LoVo (cell line): ENCODE measurements at regions not wholly inside any gene's neighbourhood (a gene's known extent, or its start where the extent isn't known, plus 50 kb on each side); places are given as distances from the start of the nearest gene placed in this dataset.

Experiments used
- DNase-seq: peaks from one replicate; pipeline ENCODE4 v3.0.0-alpha.2; 2016; ENCODE audit warnings: low spot score

DNA sequence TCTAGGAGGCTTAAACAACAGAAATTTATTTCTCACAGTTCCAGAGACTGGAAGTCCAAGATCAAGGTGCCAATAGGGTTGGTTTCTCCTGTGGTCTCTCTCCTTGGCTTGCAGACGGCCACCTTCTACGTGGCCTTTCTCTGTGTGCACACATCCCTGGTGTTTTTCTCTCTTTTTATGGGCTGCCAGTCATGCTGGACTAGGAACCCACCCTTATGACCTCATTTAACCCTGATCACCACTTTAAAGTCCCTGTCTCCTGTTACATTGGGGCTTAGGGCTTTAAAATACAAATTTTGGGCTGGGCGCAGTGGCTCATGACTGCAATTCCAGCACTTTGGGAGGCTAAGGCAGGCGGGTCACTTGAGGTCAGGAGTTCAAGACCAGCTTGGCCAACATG is 157.1 kb downstream of the TLE1 start:
- DNase-seq = no peak

DNA sequence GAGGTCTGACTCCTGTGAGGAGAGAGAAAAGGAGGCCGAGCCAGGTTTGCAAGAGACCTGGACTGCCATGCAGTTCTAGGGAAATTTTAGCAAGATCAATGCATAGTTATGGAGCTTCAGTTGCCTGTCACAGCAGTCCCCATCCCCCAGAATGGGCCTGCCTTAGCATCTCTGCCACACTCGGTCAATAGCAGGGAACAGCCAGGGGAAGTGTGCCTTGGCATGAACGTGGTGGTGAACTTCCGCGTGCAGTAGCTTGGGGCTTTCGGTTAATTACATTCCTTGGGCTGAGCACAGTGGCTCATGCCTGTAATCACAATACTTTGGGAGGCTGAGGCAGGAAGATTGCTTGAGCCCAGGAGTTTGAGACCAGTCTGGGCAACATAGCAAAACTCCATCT is 157.8 kb downstream of the TLE1 start:
- no peak for DNase-seq

DNA sequence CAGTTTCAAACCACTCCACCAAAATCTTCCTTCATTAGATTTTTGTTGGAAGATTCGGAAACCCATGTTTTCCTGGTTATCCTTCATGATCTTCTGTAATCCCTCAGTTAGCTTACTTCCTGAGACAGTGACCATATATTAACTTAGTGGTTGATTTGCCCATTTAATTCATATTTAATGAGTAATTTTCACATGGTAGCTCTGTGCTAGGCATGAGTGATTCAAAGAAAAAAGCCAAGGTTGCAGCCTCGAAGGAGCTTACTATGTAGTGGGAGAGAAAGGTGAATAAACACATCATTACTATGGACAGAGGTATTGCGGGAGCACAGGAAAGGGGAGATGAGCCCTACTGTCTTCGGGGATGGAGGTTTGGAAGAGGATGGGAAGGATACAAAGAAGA is 158.5 kb downstream of the TLE1 start:
- DNase-seq = no peak

DNA sequence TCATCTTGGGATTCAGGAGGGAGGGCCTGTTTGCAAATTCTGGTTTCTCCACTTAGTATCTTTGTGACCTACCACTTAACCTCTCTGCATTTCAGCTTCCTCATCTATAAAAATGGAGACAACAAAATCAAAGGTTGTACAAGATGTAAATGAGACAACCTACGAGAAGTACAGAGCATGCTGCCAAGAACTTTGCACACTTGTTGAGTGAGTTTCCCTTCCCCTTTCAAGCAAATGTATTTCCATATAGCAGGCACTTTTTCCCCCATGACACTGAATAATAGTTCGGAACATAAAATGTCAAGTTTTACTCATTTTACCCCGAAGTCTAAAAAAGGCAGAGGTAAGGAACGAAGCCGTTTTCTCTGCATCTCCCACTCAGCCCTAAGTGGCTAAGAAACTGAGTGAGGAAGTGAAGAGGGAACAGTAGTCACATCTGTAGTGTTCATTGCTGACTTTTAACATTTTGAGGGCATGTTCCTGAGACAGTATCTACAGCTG is 159.0 kb downstream of the TLE1 start:
- no peak for DNase-seq

DNA sequence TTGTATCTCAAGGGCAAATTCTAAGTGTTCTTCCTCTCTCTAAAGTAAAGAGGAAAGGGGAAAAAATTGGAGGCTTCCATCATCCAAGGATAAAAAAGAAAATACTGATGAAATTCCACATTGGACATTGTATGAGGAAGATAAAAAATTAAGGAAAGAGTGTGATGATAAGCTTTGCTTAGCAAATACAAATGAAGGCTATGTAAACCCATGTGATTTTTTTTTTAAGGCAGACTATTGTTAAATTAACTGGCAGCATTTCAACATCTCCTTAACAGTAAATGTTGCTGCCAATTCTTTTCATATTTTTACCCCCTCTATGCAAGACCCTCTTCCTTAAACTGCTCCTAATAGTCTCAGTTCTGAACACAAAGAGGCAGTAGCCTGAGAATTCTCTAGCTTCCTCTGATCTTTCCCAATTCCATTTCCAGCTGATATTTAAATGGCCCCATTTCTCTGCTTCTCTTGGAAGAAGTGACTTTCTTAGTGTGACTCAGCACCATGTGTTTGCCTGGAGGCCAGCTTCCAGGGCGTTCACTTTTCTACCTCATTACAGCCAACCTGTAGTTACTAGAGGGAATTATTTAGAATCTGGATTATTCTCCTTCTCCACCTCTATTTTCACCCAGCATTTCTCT is 159.7 kb downstream of the TLE1 start:
- peak; percentile 36 for DNase-seq

DNA sequence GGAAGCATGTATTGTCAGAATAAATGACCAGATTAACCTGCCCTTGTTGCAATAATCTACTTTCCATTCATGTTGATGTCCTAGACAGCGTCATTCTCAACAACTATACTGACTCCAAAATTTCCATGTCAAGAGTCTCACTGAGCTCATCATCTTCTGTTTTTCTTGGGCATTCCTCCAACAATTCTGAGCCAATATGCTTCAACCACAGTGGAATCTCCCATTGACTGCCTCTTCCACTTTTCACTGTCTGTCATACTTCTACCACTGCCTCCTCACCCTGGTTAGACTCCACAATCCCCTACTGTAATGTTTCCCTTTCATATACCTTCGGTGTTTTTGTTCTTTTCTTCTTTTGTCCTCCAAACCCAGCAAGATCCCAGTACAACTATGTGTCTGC is 162.8 kb downstream of the TLE1 start:
- no peak for DNase-seq

DNA sequence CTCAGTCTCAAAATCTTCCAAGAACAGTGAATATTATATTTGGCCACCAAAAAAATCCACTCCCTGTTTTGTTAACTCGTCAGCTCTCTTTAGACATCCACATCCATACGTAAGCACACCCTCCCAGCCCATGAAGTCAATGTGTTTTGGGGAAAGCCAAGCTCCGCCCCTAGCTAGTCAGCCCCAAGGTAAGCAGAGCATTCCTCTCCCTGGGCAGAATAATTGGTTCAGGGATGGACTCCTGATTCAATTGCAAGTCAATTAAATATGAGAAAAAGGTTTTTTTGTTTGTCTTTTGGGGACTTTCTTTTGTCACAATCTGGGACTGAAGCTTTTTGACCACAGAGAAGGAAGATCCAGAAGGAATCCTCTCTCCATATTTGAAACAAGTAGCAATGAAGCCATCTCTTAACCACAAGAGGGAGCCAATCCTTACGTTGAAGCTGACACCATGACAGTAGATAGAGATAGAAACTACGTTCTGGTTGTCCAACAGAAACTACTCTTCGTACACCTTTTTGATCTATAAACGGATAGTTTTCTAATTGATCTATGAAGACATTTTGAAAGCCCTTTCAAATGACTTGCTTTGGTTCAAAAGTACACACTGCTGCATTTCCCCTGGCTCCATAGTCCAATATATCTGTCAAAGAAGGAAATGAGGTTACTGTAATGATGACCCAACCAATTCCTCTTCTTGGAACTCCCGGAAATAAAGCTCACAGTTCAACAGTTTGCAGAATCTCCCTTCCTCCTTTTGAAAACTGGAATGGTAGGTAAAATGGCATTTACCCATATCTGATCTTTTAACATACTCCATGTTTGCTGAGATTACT is 166.4 kb downstream of the TLE1 start:
- peak; percentile 70 for DNase-seq

DNA sequence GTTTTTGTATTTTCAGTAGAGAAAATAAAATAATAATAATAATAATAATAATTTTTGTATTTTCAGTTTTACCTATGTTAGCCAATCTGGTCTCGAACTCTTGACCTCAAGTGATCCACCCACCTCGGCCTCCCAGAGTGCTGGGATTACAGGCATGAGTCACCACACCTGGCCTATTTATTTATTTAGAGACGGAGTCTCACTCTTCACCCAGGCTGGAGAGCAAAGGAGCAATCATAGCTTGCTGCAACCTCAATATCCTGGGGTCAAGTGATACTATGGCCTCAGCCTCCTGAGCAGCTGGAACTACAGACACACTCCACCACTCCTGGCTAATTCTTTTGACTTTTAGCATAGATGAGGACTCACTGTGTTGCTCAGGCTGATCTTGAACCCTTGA is 167.5 kb downstream of the TLE1 start:
- DNase-seq = no peak

DNA sequence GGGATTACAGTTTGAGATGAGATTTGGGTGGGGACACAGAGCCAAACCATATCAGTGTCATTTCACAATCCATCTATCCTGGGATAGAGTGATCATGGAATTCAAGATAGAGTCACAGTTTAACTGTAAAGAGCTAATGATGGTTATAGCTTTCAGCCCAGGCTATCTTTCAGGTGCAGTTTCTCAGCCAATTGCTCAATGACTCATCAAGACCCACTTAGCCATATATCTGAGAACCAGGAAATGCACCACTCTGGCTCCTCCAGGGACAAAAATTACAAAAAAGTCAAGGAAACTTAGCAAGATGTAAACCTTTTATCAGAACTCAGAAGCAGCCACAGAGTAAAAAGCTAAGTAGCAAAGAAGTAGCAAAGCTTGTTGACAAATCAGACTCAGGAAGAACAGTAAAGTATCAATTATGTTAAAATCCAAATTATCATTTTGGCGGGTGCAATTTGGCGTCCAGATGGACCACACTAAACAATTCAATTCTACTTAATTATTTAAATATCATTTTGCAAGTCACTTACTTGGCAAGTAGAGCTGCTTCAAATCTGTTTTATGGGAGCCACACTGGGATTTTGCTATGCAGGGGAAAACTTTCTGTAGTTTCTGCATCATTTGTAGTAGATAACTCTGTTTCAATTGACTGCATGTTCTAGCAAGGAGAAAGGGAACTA is 169.4 kb downstream of the TLE1 start:
- DNase-seq = no peak

DNA sequence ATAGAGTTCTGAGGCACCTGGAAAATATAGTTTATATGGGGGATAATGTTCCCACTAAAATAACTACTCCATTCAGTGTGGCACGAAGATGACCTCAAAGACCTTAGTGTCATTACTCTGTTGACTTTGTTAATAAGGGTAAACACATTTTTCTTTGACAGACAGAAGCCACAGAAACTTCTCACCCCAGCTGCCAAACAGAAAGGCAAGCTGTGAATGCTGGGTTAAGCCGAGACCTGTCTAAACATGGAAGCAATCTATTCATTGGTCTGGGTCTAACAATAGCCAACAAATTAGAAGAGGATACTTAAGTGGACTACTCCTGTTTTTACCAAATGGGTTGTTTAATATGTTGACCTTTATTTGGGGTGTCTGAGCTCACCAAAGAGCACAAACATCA is 171.4 kb downstream of the TLE1 start:
- no peak for DNase-seq

DNA sequence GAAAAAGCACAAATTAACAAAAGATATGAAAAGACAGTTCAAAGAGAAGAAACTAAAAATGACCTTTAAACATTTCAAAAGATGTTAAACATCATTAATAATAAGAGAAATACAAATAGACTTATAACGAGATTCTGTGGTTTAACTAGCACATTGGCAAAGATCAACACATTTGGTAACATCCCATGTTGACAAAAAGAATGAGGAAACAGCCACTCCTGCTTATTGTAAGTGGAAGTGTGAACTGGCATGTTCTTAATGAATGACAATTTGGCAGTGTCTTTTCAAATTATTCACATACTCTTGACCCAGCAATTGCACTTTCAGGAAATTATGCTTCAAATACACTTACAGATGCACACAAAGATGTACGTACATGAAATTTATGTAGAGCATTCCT is 176.3 kb downstream of the TLE1 start:
- DNase-seq = no peak

DNA sequence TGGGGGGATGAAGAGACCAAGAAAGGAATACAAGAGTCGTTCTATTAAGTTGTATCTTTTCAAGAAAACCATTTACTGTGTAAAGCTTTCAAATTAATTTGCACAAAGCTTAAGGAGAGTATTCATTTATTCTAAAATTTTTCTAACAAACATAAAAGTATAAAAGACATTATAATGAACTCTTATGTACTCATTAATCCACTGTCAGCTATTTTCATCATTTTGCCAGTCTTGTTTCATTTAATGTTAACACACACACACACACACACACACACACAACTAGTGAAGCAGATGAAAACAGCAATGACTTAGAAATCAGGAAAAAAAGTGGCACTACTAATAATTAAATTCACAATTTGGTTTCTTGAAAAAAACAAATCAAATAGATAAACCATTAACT is 176.7 kb downstream of the TLE1 start:
- DNase-seq = no peak

DNA sequence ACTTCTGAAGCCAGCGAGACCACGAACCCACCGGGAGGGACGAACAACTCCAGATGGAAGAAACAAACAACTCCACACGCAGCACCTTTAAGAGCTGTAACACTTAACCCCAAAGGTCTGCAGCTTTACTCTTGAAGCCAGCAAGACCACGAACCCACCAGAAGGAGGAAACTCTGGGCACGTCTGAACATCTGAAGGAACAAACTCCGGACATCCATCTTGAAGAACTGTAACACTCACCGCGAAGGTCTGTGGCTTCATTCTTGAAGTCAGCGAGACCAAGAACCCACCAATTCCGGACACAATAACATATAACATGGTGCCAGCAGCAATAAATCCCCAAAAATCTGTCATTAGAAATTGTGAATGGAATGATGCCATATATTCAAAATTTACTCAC is 180.9 kb downstream of the TLE1 start:
- DNase-seq = no peak

DNA sequence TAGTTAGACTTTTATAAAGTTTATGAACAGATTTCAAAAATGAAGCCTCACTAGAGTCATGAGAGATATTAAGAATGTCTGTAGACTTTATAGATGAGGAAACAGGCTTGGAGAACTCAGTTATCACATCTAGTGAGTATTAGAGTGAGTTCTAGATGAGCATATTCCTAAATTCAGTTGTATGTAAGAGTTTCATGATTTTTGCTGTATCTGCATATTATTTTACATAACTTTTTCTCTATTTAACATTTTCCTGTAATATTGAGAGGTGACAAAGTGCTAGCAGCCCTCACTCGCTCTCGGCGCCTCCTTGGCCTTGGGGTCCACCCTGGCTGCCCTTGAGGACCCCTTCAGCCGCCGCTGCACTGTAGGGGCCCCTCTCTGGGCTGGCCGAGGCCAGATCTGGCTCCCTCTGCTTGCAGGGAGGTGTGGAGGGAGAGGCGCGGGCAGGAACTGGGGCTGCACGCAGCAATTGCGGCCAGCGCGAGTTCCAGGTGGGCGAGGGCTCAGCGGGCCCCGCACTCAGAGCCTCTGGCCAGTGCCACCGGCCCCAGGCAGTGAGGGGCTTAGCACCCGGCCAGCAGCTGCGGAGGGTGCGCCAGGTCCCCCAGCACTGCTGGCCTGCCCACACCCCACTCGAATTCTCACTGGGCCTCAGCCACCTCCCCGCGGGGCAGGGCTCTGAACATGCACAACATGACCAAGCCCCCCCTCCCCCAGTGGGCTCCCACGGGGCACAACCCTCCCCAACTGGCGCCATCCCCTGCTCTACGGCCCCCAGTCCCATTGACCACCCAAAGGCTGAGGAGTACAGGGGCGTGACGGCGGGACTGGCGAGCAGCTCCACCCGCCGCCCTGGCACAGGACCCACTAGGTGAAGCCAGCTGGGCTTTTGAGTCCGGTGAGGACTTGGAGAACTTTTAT is 182.1 kb downstream of the TLE1 start:
- no peak for DNase-seq

DNA sequence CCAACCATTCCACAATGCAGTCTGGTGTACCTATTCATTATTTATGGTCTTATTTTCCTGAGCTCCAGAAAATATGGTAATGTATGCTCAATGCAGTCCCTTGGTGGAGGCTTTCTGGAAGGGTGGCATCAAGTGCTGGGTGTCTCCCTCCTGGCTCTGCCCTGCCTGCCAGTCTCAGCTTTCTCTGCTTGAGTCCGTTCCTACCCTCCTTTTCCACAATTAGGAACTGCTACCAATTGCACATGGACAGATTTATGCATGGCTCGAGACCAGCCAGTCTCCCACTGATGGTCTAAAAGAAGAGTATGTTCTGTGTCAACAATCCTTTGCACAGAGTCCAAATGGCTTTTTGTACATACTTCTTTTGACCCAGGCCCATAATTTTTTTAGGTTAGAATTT is 189.8 kb downstream of the TLE1 start:
- no peak for DNase-seq

DNA sequence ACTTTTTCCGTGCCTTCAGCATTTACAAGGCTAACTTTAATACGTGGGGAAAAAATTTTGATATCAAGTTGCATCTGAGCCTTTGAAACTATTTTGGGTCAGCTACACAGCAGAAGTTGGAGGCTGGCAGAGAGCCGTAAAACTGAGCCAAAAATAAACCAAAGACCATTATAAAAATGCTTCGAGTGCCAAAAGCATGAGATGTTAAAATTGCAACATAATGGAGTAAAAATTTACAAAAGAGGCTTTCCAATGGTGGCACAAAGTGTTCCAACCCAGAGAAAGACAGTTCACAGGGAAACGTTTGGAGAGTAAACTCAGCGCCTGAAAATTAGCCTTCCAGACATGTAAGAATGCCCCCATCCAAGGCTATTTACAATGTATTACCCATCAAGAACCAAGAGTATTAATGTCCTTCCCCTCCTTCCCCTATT is 190.3 kb downstream of the TLE1 start:
- peak; percentile 8 for DNase-seq

DNA sequence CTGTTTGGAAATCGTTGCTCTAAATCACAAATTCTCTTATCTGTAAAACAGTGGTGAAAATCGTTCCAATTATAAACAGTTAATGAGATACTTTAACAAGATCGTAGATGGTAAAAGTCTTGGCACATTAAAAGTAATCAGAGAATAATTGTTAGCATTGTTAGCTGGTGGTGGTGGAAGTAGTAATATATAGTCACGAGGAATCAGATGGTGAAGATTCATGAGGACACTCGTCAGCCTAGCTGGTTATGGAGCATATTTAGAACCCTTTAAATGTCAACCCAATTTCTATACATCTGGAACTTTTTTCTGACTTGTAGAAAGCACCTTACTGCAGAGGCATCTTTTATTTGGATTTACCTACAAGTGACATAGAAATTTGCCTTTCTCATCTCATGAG is 190.8 kb downstream of the TLE1 start:
- DNase-seq = no peak

DNA sequence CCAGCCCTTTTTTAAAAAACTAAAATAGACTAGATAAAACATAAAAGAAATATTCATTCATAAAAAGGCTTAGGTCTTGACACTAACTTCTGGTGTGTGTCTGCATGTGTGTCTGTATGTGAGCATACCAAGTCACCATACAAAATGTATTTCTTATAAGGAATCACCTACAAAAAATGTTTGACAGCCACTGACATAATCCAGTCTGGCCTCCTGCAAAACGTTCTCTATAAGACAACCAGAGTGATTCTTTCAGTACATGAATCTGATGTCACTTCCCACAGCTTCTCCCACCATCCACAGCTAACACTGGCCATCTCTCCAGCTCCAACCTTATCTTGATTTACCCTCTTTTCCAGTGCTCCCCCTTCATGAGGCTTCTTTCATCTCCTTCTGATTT is 192.3 kb downstream of the TLE1 start:
- DNase-seq = no peak

DNA sequence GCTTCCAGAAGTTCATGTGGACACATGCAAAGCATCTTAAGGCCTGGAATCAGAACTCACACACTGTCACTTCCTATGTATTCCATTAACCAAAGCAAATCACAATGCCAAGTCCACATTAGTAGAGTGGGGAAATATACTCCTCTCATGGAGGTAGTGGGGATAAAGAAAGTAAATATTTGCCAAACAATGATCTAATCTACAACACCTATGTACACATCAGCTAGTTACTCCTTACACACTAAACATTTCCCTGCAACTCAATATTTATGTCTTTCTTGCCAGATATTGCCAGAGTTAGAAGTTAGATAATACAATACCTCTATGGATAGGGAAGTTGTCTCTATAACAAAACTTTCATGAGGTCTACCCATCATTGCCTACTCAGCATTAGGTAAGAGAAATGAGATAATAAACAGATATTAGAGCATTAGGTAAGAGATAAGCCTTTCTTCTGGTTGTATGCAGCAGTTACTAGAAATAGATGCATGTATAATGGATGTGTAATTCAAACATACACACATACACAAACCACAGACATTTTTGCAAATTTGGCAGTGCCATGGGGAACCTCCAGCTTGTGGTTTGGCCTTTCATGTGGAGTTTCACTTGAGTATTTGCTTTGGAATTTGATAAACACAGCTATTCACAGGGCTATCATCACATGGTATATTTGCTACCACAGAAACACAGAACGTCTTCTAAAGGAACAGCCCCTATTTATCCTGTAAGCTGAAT is 196.5 kb downstream of the TLE1 start:
- peak; percentile 8 for DNase-seq

DNA sequence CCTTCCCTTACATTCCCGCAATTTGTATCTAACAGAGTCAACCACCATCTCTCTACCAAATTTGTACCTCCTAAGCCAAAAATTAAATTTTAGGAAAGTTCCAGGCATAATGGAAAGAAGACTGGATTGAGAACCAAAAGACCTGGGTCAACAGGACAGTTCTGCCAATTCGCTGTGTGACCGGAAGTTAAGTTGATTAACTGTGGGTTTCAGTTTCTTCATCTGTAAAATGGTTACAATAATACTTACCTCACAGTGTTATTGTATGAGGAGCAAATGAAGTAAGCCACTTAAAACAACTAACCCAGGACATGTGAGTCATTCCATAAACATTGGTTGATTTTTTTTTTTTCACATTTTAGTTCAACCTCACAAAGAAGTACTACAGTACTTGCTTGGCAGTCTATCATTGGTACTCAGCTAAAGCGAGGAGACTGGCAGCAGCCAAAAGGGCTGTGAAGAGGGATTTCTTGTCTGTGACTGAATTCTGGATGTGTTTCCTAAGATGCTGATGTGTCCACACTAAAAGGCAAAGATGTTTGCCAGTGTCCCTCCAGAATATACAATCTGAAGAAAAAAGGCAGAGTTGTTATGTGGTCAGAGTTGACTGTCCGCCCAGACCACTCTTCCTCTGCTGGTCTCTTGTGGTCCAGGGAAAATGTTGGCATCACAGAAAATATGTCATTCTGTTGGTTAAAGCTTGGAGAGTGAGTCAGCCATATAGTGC is 198.6 kb downstream of the TLE1 start:
- peak; percentile 11 for DNase-seq

DNA sequence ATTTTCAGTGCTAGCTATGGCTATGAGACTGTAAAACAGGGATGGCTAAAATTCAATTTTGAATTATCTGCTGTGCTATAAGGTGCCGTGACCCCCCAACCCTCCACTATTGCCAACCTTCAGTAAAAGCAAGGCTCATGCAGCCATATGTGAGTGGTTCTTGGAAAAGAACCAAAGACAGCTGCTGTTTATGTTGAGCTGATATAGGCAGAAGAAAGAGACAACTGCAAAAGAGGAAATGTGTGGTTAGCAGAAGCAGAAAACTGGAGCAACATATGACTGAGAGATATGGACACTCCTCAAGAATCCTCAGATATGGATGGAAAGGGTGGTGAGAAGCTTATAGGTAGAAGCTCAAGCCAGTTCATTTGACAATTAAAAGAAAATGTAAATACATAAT is 200.3 kb downstream of the TLE1 start:
- no peak for DNase-seq
